ENCODE measurements at regions not wholly inside any gene's neighbourhood (a gene's known extent, or its start where the extent isn't known, plus 50 kb on each side); places are given as distances from the start of the nearest gene placed in this dataset.

DNA sequence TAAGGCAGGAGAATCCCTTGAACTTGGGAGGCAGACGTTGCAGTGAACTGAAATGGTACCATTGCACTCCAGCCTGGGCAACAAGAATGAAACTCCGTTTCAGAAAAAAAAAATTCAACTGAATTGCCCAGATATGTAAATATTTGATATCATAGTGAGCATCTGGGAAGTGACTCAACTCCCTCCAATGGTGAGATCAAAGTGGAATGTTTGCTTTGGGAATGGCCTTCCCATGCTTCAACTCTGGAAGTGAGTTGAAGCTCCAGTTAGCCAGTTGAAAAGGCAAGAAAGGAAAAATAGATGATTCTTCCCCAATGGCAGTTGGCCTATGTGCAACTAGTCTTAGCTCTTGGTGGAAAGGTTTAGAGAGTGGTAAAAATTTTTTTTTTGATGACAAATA is 131.6 kb upstream of the CMC1 start:
- no peak for DNase-seq

GRCh38 chr3:28110869-28111268 is 130.6 kb upstream of the CMC1 start:
- no peak for DNase-seq

GRCh38 chr3:28114893-28115292 is 126.5 kb upstream of the CMC1 start:
- no peak for DNase-seq

DNA sequence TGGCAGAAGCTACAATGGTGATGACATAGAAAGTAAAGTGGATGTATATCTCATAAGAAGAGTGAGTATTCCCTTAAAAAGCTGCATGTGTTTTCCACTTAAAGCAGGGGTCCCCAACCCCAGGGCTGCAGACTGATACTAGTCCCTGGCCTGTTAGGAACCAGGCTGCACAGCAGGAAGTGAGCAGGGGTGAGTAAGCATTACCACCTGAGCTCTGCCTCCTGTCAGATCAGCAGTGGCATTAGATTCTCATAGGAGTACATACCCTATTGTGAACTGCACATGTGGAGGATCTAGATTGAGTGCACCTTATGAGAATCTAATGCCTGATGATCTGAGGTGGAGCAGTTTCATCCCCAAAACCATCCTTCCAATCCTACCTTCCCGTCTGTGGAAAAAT is 126.1 kb upstream of the CMC1 start:
- DNase-seq: no peak

GRCh38 chr3:28117598-28117997 is 123.8 kb upstream of the CMC1 start:
- DNase-seq: no peak

GRCh38 chr3:28118087-28118486 is 123.3 kb upstream of the CMC1 start:
- no peak for DNase-seq

DNA sequence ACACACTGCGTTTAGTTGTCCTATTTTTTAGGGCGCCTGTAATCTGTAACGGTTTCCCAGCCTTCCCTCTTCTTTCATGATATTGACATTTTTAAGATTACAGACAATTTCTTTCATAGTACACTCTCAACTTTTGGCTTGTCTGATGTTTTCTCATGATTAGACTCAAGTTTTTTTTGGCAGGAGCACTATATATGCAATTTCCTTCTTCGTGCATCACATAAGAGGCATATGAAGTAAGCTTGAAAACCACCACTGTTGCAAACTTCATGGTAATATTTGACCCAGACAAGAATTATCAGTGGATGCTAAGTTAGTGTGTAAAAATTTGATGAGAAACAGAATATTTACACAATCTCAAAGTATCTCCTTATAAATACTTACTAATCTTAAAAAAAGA is 119.2 kb upstream of the CMC1 start:
- DNase-seq: no peak

DNA sequence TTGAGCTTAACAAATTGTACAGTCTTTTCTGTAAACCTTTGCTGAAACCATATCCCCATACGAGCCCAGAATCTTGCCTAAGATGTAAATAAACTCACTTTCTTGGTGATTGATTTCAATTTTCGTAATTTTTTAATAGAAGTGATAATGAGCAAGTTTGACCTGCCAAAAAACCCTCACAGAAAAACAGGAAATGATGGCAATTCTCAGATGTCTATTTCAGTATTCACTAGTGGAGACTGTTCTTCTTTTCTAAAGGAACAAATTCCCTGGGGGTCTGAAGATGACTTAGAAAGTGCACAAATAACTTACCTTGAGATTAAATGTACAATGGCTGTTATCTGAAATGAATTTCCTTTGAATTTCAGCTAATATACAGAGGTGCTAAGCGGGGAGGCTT is 116.5 kb upstream of the CMC1 start:
- no peak for DNase-seq

DNA sequence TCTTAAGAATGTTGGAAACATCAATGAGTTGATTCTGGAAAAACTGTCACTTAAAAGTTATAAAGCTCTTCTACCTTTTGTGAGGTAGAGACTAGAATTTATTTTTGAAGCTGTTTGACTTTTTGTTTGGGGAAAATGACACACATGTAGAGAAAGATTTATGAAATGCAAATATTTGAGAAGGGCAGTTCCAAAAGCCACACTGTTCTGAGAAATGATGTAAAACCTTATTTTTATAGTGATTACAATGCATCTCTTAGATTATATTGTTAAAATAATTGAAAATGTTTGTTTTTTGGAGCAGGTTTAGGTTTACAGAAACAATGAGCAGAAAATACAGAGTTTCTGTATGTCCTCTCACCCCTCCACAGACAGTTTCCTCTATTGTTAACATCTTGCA is 116.1 kb upstream of the CMC1 start:
- no peak for DNase-seq

DNA sequence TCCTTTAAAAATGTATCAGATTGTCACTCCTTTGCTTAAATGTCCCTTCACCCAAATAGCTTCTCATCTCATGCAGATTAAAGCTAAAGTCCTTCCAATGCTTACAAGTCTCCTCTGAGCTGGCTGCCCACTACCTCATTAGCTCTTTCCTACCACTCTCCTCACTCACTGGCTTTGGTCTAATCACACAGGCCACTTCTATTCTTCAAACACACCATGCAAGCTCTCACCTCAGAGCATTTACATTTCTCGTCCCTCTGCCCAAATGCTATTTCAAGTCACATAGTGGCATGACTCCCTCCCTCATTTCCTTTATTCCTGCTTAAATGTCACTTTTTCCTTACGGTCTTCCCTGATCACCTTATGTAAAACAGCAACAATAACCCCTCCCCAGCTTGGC is 110.6 kb upstream of the CMC1 start:
- DNase-seq: no peak

GRCh38 chr3:28132941-28133340 is 108.5 kb upstream of the CMC1 start:
- no peak for DNase-seq

DNA sequence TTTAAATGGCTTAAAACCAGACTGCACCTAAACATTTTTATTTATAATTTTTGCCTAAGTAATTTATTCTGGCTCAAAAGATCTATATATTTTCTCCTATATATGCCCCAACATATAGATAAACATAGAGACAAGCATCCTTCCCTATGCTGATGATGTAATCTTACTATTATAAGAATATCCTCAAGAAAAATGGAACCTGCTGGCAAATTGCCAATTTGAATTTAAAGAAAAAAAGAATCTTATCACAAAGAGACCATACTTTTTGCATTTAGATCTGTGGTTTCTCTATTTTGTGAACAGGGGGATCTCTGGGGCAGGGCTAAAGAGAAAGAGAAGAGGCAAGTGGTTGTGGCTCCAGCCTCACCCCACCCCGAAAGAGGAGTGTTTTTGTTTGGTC is 107.2 kb upstream of the CMC1 start:
- no peak for DNase-seq

DNA sequence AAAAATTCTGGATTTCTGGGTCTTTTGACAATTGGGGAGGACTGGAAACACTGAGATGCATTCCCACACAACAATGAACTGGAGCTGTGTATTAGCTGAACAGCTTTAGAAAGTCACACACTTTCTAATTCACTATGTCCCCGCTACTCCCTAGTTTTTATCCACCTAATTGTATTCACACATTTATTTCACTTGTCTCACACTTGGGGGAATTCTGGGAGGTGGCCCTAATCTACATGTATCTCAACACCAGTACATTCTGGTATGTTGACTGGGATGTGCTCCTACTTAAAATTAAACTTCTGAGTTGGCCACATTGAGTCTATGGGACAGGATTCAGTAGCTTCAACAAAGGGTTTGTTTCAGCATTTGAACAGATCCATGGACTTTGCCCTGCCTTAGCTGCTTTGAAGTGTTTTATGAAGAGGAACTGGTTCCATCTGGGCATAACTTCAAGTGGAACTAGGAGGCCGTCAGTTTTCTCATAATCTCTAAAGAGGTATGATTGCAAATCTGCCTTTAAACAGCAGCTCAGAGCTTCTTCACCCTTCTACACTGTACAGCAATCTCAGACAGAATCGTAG is 106.5 kb upstream of the CMC1 start:
- DNase-seq: no peak

DNA sequence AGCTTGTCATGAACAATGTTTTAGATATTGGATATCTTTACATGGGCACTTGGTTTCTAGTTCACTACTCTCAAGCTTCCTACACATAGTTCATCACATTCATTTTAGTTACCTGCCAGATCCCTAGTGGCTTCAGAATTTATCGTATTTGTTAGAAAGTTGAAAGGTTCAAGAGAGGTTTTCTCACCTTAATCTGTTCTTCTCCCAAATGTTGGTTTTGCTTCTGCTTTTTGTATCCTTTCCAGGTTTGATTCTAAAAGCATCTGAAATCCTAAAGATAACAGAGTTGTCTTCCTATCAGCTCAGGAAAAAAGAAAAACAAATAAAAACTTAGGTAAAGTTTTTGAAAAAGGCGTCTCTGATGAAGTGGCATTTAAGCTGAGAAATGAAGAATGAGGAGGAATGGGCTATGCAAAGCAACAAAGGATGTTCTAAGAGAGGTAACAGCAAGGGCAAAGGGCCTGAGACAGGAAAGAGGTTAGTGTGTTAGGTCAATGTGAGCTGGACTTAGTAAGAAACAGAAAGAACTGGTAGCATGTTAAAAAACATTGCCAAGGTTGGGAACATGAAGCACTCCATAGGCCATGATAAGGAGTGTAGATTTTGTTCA is 104.7 kb upstream of the CMC1 start:
- DNase-seq: no peak

- no peak for DNase-seq
Observed at GRCh38 chr3:28138043-28138610, 103.3 kb upstream of the CMC1 start.

DNA sequence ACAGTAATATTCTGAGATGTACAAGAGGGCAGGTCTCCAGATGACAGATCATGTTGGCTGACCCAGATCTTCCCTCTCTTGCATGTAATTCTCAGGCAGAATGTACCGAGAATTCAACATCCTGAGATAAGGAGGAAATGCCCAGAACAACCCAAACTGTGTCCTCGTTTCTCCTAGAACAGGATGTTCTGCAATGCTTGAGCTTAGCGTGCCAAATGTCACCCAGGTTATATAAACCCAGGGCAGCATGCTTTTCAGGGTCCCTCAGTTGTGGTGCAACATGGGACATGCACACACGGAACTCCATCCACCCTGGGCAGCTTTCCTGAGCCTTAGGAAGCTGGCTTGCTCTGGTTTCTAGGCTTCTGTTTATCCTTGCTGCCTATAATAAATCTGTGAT is 102.1 kb upstream of the CMC1 start:
- no peak for DNase-seq

GRCh38 chr3:28139967-28140634 is 101.3 kb upstream of the CMC1 start:
- DNase-seq: no peak

DNA sequence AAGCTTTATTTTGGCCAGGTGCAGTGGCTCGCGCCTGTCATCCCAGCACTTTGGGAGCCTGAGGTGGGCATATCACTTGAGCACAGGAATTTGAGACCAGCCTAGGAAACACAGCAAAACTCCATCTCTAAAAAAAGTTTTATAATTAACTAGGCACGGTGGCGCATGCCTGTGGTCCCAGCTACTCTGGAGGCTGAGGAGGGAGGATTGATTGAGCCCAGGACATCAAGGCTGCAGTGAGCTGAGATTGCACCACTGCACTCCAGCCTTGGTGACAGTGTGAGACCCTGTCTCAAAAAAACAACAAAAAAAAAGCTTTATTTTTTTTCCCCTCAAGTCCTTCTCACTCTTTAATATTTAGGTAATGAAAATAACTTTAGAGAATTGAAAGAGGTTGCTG is 100.8 kb upstream of the CMC1 start:
- DNase-seq: no peak

- DNase-seq: no peak
Observed at GRCh38 chr3:28149960-28150359, 91.5 kb upstream of the CMC1 start.

GRCh38 chr3:28150465-28151206 is 90.8 kb upstream of the CMC1 start:
- no peak for DNase-seq

DNA sequence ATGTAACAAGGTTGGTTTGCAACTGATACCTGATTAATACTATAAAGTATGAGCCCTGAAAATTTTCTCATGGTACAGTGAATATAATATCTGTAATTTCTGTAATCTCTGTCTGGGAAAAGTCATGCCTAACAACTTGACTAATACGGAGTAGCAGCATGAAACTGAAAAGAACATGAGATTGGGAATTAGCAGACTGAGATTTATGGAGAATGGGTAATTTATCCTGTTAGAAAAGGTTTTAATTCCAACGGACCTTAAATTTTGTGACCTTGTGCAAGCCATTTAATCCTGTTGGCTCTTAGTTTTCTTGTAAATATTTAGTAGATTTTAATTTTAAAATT is 90.2 kb upstream of the CMC1 start:
- no peak for DNase-seq

DNA sequence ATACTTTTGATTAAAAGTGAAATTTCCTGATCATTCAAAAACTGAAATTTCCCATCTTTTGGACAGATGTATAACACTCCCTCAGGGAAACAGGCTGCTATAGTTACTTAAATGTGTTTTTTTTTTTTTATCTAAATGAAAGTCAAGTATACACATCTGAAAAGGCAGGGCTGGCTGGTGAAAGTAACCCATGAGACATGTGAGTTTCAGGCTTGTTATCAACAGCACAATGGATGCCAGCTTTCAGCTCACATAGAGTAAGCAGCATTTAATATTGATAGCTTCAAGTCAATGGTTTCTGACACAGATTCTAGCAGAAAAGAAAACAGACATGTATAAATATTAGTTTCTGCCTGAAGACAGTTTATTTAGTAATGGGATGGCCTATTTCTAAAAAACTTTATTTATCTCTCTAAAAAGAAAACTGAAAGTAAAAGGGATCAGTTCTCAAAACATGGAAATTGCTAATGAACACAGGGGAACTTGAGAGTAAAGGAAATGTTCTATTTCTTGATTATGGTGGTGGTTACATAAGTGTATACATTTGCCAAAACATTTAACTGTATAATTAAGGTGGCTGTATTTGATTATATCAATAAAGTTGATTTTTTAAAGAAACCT is 89.7 kb upstream of the CMC1 start:
- DNase-seq: no peak

DNA sequence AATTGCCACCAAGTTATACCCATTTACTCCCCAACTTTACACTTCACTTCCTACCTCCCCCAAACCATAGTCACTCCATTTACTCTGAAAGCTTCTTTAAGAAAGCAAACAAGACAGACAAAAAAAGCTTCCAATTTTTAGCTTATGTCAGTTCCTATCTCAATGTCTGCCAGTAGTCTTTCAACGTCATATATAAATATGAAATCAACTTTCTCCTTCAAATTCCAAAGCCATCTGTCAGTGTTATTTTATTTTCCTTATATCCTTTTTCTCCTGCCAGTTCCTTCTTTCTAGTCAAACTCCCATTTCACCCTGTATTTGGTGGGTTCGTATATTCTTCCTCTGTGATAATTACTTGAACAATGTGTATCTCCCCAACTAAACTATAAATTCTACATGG is 85.8 kb upstream of the CMC1 start:
- DNase-seq: no peak

All from NCI-H510A treated with DMSO at 0.1 percent for 48 hours (cell line).